Smooth muscle cell (in vitro differentiated cells): ENCODE measurements at regions not wholly inside any gene's neighbourhood (a gene's known extent, or its start where the extent isn't known, plus 50 kb on each side); places are given as distances from the start of the nearest gene placed in this dataset.

Experiments
- DNase-seq: peaks from one replicate; lab custom pipeline; 2025; ENCODE audit not compliant: unreplicated experiment; lab: John Stamatoyannopoulos, UW
- H2AFZ ChIP-seq: fragments of 200-600 bp; sonication (generic); 2 replicates; pipeline ENCODE4 v1.6.0; 2016; ENCODE audit warnings: antibody characterized with exemption, low read depth, mild to moderate bottlenecking
- H3F3A ChIP-seq: fragments of 200-600 bp; sonication (generic); 2 replicates; pipeline ENCODE4 v1.6.0; 2017; ENCODE audit warnings: antibody characterized with exemption, low read depth
- H3K27ac ChIP-seq: fragments of 200-600 bp; sonication (generic); 2 replicates; pipeline ENCODE4 v1.5.1; 2016; ENCODE audit warnings: low read depth, mild to moderate bottlenecking
- H3K27me3 ChIP-seq: fragments of 200-600 bp; sonication (generic); 2 replicates; pipeline ENCODE4 v1.6.1; 2016; ENCODE audit warnings: low read depth, mild to moderate bottlenecking
- H3K36me3 ChIP-seq: fragments of 200-600 bp; sonication (generic); 2 replicates; pipeline ENCODE4 v1.5.1; 2016; ENCODE audit warnings: low read depth
- H3K4me1 ChIP-seq: fragments of 200-600 bp; sonication (generic); 2 replicates; pipeline ENCODE4 v1.5.1; 2016; ENCODE audit warnings: low read depth
- H3K4me2 ChIP-seq: fragments of 200-600 bp; sonication (generic); 2 replicates; pipeline ENCODE4 v1.6.0; 2016; ENCODE audit warnings: mild to moderate bottlenecking
- H3K4me3 ChIP-seq: fragments of 200-600 bp; sonication (generic); 2 replicates; pipeline ENCODE4 v1.5.1; 2016; ENCODE audit warnings: mild to moderate bottlenecking
- H3K79me2 ChIP-seq: fragments of 200-600 bp; sonication (generic); 2 replicates; pipeline ENCODE4 v1.6.0; 2016; ENCODE audit warnings: low read depth, mild to moderate bottlenecking
- H3K9ac ChIP-seq: fragments of 200-600 bp; sonication (generic); 2 replicates; pipeline ENCODE4 v1.6.0; 2016; ENCODE audit warnings: low read depth
- H3K9me3 ChIP-seq: fragments of 200-600 bp; sonication (generic); replicated peaks from 2 replicates; pipeline ENCODE4 v1.5.1; 2016; ENCODE audit warnings: low read depth
- H4K20me1 ChIP-seq: fragments of 200-600 bp; sonication (generic); 2 replicates; pipeline ENCODE4 v1.6.0; 2016; ENCODE audit warnings: low read depth
- CTCF ChIP-seq: fragments of 200-600 bp; sonication (generic); IDR thresholded peaks from 2 replicates; pipeline ENCODE4 v1.5.1; 2017; ENCODE audit warnings: borderline replicate concordance, mild to moderate bottlenecking, antibody characterized with exemption; ENCODE audit not compliant: insufficient read depth, poor library complexity, severe bottlenecking
- whole genome bisulfite sequencing: methylation state at CpG from one replicate; pipeline ENCODE4 v1.1.7; 2016; ENCODE audit warnings: low lambda C conversion rate; 5-methylcytosine and 5-hydroxymethylcytosine counted together

- H3F3A ChIP-seq: no peaks in the 10 kb centered on the region
- H2AFZ ChIP-seq: no peak overlapping the region
- no peaks in the 10 kb centered on the region for H3K27me3 ChIP-seq
- no peak overlapping the region for H3K4me2 ChIP-seq
- no peak overlapping the region for H3K9ac ChIP-seq
- H3K4me3 ChIP-seq: no peak overlapping the region
- H3K4me1 ChIP-seq: no peaks in the 10 kb centered on the region
- H3K36me3 ChIP-seq: no peaks in the 10 kb centered on the region
- H3K79me2 ChIP-seq: no peaks in the 10 kb centered on the region
- H3K9me3 ChIP-seq: no peaks in the 10 kb centered on the region
- WGBS: 90% methylated on average over 11 of the region's 11 CpGs
- no peak for TF ChIP-seq CTCF
- no peaks in the 10 kb centered on the region for H4K20me1 ChIP-seq
- no peak overlapping the region for H3K27ac ChIP-seq
- no peak for DNase-seq
Measured at GRCh38 chr2:15789381-15790062, 150.8 kb upstream of the MYCN start.

- Histone ChIP-seq H3K4me1 (no peaks in the 10 kb centered on the region), H3K27me3 (no peaks in the 10 kb centered on the region), H3K79me2 (no peaks in the 10 kb centered on the region), H4K20me1 (no peaks in the 10 kb centered on the region), H3K9me3 (no peaks in the 10 kb centered on the region), H3F3A (no peaks in the 10 kb centered on the region), H3K4me3 (no peak overlapping the region), H2AFZ (no peak overlapping the region), H3K36me3 (no peaks in the 10 kb centered on the region), H3K9ac (no peak overlapping the region), H3K27ac (no peak overlapping the region), H3K4me2 (no peak overlapping the region)
- TF ChIP-seq CTCF: no peak
- WGBS: 91% methylated on average over 9 of the region's 9 CpGs
- DNase-seq: no peak
Measured at GRCh38 chr2:15790326-15790725, 150.0 kb upstream of the MYCN start.

DNA sequence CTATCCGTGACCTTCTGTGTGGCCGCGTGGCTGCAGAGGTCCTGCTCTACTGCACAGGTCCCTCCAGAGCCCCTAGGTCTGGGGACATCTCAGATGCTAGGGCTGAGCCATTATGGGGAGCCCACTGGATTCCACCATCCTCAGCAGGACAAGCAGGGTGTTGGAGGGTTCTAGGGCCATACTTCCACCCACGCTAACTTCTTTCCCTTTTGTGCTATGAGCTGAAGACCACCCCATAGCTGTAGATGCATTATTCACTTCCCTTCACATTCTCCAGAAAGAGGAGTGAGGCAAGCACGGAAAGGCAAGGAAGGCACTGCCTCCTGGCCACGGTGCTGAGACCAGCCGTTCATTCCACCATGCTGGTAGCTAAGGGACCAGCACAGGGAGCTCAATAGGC is 149.5 kb upstream of the MYCN start:
- no peak overlapping the region for H3K4me3 ChIP-seq
- TF ChIP-seq CTCF: no peak
- H3K4me2 ChIP-seq: no peak overlapping the region
- no peaks in the 10 kb centered on the region for H3K79me2 ChIP-seq
- no peak overlapping the region for H2AFZ ChIP-seq
- H3K9me3 ChIP-seq: no peaks in the 10 kb centered on the region
- no peaks in the 10 kb centered on the region for H4K20me1 ChIP-seq
- H3K36me3 ChIP-seq: no peaks in the 10 kb centered on the region
- no peak overlapping the region for H3K9ac ChIP-seq
- DNase-seq: no peak
- H3K27me3 ChIP-seq: no peaks in the 10 kb centered on the region
- H3K4me1 ChIP-seq: no peaks in the 10 kb centered on the region
- 94% methylated on average over 7 of the region's 7 CpGs for WGBS
- H3K27ac ChIP-seq: no peak overlapping the region
- H3F3A ChIP-seq: no peaks in the 10 kb centered on the region

GRCh38 chr2:15791294-15791693 is 149.1 kb upstream of the MYCN start:
- no peak for TF ChIP-seq CTCF
- no peaks in the 10 kb centered on the region for H3K36me3 ChIP-seq
- no peaks in the 10 kb centered on the region for H4K20me1 ChIP-seq
- no peaks in the 10 kb centered on the region for H3K4me1 ChIP-seq
- no peaks in the 10 kb centered on the region for H3K79me2 ChIP-seq
- H3K4me2 ChIP-seq: no peak overlapping the region
- WGBS: 94% methylated on average over 4 of the region's 4 CpGs
- no peak overlapping the region for H3K4me3 ChIP-seq
- no peak overlapping the region for H2AFZ ChIP-seq
- H3K9ac ChIP-seq: no peak overlapping the region
- H3K27ac ChIP-seq: no peak overlapping the region
- H3K9me3 ChIP-seq: no peaks in the 10 kb centered on the region
- H3F3A ChIP-seq: no peaks in the 10 kb centered on the region
- no peaks in the 10 kb centered on the region for H3K27me3 ChIP-seq
- DNase-seq: no peak
